ENCODE measurements at regions not wholly inside any gene's neighbourhood (a gene's known extent, or its start where the extent isn't known, plus 50 kb on each side); places are given as distances from the start of the nearest gene placed in this dataset.
"Not testable (repeated sequence)": the region's sequence is repeated elsewhere in the genome, so short reads cannot be mapped to it uniquely, and the experiment has no call there.

DNA sequence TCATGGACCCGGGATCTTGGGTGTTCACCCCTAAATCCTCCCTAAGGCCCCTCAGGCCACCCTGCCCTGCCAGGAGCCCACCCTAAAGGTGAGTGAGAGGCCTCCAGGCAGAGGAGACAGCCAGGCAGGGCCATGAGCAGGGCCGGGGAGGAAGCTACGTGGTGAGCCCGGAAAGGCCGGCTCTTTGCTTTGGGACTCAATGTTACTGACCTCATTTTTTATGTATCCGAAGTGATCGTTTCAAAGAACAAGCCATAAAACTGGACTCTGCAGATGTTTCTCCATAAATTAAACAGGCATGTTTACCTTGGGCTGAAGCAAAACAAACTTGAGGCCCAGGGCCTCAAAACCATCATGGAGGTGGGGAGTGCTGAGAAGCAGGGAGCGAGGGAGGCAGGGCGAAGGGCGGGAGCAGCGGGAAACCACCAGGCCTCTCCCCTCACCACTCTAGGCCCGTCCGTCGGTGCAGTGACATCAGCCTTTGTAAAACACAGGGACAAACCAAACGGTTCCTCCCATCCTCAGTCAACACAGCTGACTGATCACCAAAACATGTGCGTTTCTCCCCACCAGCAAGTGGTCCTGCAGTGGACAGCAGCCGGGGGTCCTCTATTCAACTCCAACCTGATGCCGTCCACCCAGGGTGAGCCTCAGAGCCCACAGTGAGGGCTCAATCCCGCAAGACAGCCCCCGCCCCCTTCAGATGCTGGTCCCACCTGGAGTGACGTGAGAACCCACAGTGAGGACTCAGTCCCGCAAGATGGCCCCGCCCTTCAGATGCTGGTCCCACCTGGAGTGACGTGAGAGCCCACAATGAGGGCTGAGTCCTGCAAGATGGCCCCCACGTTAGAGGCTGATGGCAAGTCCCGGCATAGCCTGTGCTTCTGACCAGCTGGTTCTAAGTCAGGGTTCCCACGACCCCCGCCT is 102.9 kb upstream of the LRPAP1 start:
- DNase-seq, result no peak
- WGBS, 2 donors, result 65 to 71% methylated on average over 15 to 16 of the region's 28 CpGs
- TF ChIP-seq, protein P1, sequence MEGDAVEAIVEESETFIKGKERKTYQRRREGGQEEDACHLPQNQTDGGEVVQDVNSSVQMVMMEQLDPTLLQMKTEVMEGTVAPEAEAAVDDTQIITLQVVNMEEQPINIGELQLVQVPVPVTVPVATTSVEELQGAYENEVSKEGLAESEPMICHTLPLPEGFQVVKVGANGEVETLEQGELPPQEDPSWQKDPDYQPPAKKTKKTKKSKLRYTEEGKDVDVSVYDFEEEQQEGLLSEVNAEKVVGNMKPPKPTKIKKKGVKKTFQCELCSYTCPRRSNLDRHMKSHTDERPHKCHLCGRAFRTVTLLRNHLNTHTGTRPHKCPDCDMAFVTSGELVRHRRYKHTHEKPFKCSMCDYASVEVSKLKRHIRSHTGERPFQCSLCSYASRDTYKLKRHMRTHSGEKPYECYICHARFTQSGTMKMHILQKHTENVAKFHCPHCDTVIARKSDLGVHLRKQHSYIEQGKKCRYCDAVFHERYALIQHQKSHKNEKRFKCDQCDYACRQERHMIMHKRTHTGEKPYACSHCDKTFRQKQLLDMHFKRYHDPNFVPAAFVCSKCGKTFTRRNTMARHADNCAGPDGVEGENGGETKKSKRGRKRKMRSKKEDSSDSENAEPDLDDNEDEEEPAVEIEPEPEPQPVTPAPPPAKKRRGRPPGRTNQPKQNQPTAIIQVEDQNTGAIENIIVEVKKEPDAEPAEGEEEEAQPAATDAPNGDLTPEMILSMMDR (IDR thresholded peaks at IDR 0.05), result no peak
- no peak for TF ChIP-seq POLR2A (IDR thresholded peaks at IDR 0.05)
- H3K36me3 ChIP-seq, result no peaks in the 10 kb centered on the region
- no peaks in the 10 kb centered on the region for H3K9me3 ChIP-seq
- intact Hi-C loops (cut with DNase I), result no loop called here
- no peak overlapping the region for H3K4me3 ChIP-seq
- H3K27me3 ChIP-seq, result peaks cover 0 to 23% (median 0%) of the 10 kb centered on the region in 4 donors
- no peaks in the 10 kb centered on the region for H3K4me1 ChIP-seq
- H3K27ac ChIP-seq, result no peak overlapping the region

DNA sequence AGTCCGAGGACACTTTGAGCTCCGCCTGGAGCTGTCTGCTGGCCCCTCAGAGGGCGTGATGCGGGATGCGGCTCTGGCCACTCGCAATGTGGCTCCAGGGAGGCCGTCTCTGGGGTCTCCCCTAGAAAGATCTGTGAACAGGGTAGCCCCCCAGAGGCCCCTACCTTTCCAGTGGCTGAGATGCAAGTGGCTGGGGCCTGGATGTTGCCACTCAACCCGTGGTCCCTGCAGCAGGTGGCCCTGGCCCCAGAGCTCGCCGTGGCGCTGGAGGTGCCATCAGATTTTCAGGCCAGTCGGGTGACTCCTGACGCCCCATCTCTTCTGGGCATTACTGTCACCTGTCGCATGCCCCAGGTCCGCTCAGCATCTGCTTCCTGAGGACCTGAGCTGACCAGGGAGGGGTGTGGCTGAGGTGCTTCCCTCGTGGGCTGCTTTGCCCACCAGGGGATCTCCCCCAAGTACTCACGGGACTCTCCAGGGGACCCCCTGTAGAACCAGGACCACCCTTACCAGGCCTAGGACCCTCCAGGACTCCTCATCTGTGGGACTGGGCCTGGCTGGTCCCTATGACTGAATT is 102.1 kb upstream of the LRPAP1 start:
- Histone ChIP-seq H3K36me3 (no peaks in the 10 kb centered on the region), H3K4me3 (no peak overlapping the region), H3K27me3 (peaks cover 0 to 31% (median 0%) of the 10 kb centered on the region in 4 donors), H3K27ac (no peak overlapping the region), H3K9me3 (no peaks in the 10 kb centered on the region), H3K4me1 (no peaks in the 10 kb centered on the region)
- TF ChIP-seq POLR2A (IDR thresholded peaks at IDR 0.05), result no peak
- TF ChIP-seq, protein P1 (IDR thresholded peaks at IDR 0.05), result no peak
- no peak for DNase-seq
- 80 to 98% methylated on average over 2 to 7 of the region's 17 CpGs for WGBS, 2 donors
- intact Hi-C loops (cut with DNase I), result no loop called here

DNA sequence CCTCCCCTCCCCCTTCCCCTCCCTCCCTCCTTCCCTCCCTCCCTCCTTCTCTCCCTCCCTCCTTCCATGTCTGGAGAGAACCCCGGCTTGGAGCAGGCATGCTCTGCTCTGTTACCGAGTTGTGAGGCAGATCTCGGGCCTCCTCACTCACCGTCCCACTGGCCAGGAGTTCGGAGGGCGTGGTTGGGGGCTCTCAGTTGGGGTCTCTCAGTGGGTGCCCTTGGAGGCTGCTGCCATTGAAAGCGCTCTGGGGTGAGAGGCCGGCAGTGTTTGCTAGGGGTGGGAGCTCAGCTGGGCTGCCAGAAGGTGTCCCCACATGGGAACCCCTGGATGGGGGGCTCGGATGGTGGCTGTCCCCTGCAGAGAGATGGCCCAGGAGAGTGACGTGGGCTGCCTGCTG is 101.1 kb upstream of the LRPAP1 start:
- peaks cover 0 to 40% (median 0%) of the 10 kb centered on the region in 4 donors for H3K27me3 ChIP-seq
- intact Hi-C loops (cut with DNase I); H3K4me1 ChIP-seq; H3K27ac ChIP-seq; DNase-seq; H3K36me3 ChIP-seq; H3K4me3 ChIP-seq; H3K9me3 ChIP-seq: not testable (repeated sequence)
- WGBS, 2 donors, result no CpG with 5 or more reads among the region's 10 CpGs

DNA sequence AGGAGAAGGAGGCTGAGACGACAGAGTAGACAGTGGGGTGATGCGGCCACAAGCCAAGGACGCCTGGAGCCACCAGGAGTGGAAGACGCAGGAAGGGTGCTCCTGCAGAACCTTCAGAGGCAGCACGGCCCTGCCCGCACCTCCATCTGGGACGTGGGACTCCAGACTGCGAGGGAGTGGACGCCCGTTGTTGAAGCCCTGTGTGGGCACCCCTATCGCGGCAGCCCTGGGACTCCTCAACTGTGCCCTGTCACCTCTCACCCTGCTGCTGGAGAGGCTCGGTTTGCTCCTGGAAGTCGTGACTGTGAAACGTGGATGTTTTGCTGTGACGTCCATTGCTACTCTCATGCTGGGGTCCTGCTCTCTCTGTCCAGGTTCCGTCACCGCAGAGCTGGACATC is 100.6 kb upstream of the LRPAP1 start:
- DNase-seq; H3K4me3 ChIP-seq; H3K4me1 ChIP-seq; H3K36me3 ChIP-seq; H3K27ac ChIP-seq; H3K9me3 ChIP-seq; intact Hi-C loops (cut with DNase I): not testable (repeated sequence)
- 94% methylated on average over 14 of the region's 18 CpGs for WGBS, 2 donors
- H3K27me3 ChIP-seq, result peaks cover 0 to 44% (median 0%) of the 10 kb centered on the region in 4 donors

DNA sequence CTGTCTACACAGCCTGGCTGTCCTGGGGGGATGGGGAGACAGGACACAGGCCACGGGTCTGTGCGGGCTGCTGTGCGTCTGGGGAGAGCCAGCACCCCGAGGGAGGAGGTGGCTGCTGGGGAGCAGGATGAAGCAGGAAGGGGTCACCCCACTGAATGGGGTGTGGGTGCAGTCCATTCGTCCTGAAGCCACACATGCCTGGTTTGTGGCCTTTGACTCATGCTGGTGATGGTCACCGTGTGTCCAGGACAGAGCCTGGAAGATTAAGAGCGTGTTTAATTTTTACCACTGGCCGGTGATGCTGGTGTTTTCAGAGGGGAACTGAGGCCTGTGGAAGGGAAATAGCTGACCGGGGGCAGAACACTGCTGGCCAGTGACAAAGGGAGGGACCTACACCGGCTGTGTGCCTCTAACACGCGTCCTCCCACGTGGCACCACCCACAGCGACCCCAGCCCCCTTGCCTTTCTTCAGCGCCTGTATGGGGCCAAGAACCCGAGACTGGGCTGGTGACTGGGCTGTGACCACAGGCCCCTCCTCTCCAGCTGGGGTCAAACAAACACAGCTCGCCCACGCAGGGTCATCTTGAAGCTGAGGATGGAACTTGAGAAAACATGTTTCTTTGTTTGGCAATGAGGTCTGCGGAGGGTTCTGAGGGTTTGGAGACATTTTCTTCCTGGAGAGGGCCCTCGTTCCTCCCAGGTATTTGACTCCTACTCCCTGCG is 99.5 kb upstream of the LRPAP1 start:
- peaks cover 0 to 42% (median 0%) of the 10 kb centered on the region in 4 donors for H3K27me3 ChIP-seq
- H3K27ac ChIP-seq; intact Hi-C loops (cut with DNase I): not testable (repeated sequence)

DNA sequence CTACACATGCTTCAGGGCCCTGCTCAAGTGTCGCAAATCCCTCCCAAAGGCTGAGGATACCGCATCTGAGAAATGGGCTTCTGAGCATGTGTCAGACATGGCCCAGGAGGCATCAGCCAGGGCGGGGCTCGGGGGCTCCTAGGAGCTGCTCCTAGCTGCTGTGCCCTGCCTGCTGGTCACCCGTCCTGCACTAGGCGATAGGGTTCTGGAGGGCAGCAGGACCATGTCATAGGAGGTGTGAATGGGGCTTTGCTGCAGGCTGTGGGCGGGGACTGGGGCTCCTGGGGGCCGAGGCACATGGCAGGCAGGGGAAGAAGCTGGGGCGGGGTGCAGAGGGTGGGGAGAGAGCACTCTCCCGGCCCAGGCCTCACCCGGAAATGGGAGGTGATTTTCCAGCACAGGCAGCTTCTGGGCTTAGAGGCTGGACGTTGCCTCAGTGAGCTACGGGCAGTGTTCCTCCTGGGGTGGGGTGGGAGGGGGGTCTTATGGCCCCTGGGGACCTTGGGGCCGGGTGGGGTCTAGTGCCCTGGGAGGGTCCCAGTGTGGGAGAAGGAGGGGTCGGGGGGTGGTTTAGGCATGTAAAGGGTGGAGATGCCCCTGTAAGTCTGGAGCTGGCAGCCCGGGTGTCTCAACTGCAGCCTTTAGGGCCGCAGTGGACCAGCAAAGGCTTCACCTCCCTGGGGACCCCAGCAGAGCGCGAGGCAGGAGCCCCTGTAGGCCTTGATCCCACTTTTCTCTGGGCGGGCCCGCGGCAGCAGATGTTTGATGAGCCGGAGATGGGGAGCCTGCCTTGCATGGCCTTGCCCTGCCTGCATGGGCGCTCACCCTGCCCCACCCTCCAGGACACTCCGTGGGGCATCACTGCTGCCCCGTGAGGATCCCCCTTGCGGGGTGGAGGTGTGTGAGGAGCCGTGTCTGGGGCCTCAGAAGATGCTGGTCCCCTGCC is 98.6 kb upstream of the LRPAP1 start:
- Histone ChIP-seq H3K4me3 (no peak overlapping the region), H3K4me1 (no peaks in the 10 kb centered on the region), H3K9me3 (no peaks in the 10 kb centered on the region), H3K27ac (no peak overlapping the region), H3K36me3 (no peaks in the 10 kb centered on the region), H3K27me3 (peaks cover 0 to 44% (median 0%) of the 10 kb centered on the region in 4 donors)
- no CpG with 5 or more reads among the region's 28 CpGs for WGBS, 2 donors
- TF ChIP-seq, protein P1 (IDR thresholded peaks at IDR 0.05), result no peak
- no peak for TF ChIP-seq POLR2A (IDR thresholded peaks at IDR 0.05)
- DNase-seq, result no peak
- intact Hi-C loops (cut with DNase I), result no loop called here

More for the DNA sequence above, 99.5 kb upstream of the LRPAP1 start:
- H3K9me3 ChIP-seq, H3K4me1 ChIP-seq, DNase-seq, H3K4me3 ChIP-seq, H3K36me3 ChIP-seq: not testable (repeated sequence)
- 67 to 78% methylated on average over 2 to 8 of the region's 21 CpGs for WGBS, 2 donors
